GM19467 (cell line): ENCODE measurements at regions not wholly inside any gene's neighbourhood (a gene's known extent, or its start where the extent isn't known, plus 50 kb on each side); places are given as distances from the start of the nearest gene placed in this dataset.
"Not testable (repeated sequence)": the region's sequence is repeated elsewhere in the genome, so short reads cannot be mapped to it uniquely, and the experiment has no call there.

Source experiments
- ATAC-seq: cut with Tn5 transposase; IDR thresholded peaks from one replicate; pipeline ENCODE4 v1.9.1; 2021; ENCODE audit warnings: mild to moderate bottlenecking, moderate library complexity; ENCODE audit not compliant: unreplicated experiment

DNA sequence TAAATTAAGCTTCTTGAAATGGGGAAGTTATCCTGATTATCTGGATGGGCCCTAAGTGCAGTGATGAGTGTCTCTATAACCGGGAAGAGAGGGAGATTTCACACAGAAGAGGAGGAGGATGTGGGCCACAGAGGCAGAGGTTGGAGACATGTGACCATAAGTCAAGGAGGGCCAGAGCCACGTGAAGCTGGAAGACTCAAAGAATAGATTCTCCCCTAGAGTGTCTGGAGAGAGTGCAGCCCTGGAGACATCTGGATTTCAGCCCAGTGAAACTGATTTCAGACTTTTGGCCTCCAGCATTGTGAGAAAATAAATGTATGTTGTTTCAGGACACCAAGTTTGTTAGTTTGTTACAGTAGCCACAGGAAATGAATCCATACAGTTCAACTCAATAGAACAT, 442.9 kb downstream of the NTRK2 start:
- ATAC-seq, result no peak

DNA sequence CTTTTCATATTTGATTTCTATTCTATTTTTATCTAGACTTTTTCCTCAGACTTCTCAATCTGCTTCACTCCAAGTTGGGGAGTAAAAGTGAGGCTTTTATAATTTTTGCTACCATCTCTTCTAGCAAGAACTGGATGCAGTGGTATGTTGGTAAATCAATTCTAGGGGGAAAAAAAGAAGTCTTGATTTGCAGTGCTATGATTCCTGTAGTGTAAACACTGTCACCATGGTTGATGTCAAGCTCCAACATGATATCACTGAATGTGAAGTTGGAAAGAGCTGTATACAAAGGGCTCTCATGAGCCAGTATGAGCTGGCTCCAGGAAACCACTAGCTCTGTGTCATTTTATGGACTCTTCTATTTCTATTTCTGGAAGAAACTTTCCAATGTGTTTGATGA, 439.2 kb downstream of the NTRK2 start:
- no peak for ATAC-seq

- no peak for ATAC-seq
Measured at GRCh38 chr9:85108229-85108628, 438.7 kb downstream of the NTRK2 start.

DNA sequence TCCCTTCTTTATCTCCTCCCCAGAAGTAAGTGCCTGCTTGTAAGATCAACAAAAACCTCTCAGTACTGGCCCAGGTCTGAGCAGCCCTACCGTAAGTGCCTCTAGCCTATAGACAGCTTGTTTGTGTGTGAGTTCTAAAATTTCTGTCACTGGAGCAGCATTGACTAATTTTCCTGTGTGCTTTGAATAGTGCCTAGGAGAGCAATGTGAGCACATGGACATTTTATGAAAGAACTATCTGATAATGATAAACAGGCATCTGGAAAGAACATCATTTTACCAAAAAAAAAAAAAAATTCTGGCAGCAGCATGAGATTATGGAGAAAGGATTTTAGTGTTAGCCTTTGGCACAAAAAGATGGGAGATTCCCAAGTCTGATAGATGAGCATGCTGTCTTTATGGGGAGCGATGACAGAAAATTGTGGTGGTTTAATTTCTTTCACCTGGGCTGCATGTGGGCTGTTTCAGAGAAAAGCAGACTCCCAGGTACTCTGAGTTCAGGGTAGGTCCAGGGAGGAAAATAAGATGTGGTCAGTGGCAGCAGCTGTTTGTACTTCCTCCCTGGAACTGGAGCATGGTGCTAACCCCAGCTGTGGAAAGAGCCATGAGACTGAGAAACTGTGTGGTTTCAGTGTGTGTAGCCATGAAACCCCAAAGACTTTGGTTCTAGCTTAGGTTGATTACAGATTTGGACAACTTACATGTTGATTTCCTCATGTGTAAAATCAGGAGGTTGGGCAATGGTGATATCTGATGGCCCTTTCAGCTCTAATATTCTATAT, 419.9 kb downstream of the NTRK2 start:
- ATAC-seq, result no peak

DNA sequence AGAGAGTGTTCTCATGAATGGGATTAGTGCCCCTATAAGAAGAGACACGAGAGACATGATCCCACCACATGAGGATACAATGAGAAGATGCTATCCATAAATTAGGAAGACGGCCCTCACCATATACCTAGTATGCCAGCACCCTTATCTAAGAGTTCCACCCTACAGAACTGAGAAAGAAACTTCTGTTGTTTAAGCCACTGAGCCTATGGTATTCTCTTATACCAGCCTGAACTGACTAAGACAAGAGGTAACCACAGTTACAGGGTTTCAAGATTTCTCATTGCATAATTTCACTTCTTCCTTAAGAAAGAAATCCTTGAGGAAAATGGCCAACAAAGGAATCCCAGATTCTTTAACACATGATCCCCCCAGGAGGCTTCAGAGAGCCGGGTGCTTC, 412.4 kb downstream of the NTRK2 start:
- ATAC-seq, result no peak

GRCh38 chr9:85079349-85079748, 409.8 kb downstream of the NTRK2 start:
- ATAC-seq, result no peak

DNA sequence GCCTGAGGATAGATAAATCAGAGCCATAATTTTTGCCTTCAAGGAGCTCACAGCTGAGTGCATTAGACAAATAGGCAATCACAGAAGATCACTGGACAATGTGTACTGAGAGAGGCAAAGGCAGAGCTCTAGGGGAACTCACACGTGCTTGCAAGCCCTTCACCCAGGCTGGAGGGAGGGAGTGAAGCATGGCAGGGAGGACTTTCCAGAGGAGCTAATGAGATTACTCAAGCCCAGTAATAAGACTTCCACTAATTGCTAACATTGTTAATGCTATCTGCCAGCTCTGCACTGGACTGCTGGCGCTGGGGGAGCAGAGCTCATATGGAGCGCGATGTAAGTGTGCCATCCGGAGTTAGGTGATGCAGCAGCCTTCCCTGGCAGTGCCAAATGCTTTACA, 408.4 kb downstream of the NTRK2 start:
- no peak for ATAC-seq

GRCh38 chr9:85077146-85077545, 407.6 kb downstream of the NTRK2 start:
- not testable (repeated sequence) for ATAC-seq
